ENCODE measurements at regions not wholly inside any gene's neighbourhood (a gene's known extent, or its start where the extent isn't known, plus 50 kb on each side); places are given as distances from the start of the nearest gene placed in this dataset.

- no peak for DNase-seq (ENCODE audit: low spot score)
Measured at GRCh38 chr22:47645923-47646322, 883.5 kb downstream of the TBC1D22A start.

- no peak for DNase-seq (ENCODE audit: low spot score)
Measured at GRCh38 chr22:47645450-47645914, 883.0 kb downstream of the TBC1D22A start.

- DNase-seq (ENCODE audit: low spot score): no peak
Measured at GRCh38 chr22:47634347-47634746, 871.9 kb downstream of the TBC1D22A start.

- DNase-seq (ENCODE audit: low spot score): no peak
Measured at GRCh38 chr22:47633111-47633510, 870.7 kb downstream of the TBC1D22A start.

- no peak for DNase-seq (ENCODE audit: low spot score)
Measured at GRCh38 chr22:47632701-47633100, 870.3 kb downstream of the TBC1D22A start.

- DNase-seq (ENCODE audit: low spot score): no peak
Measured at GRCh38 chr22:47631571-47632102, 869.2 kb downstream of the TBC1D22A start.

GRCh38 chr22:47630741-47631534 lies 868.5 kb downstream of the TBC1D22A start:
- DNase-seq (ENCODE audit: low spot score): no peak

GRCh38 chr22:47629791-47630655 lies 867.6 kb downstream of the TBC1D22A start:
- no peak for DNase-seq (ENCODE audit: low spot score)

GRCh38 chr22:47629273-47629711 lies 866.8 kb downstream of the TBC1D22A start:
- no peak for DNase-seq (ENCODE audit: low spot score)

GRCh38 chr22:47628477-47629272 lies 866.2 kb downstream of the TBC1D22A start:
- DNase-seq (ENCODE audit: low spot score): no peak

GRCh38 chr22:47627556-47628253 lies 865.3 kb downstream of the TBC1D22A start:
- peak; percentile 60 for DNase-seq (ENCODE audit: low spot score)

- DNase-seq (ENCODE audit: low spot score): no peak
Measured at GRCh38 chr22:47626428-47627390, 864.3 kb downstream of the TBC1D22A start.

GRCh38 chr22:47625531-47626427 lies 863.3 kb downstream of the TBC1D22A start:
- no peak for DNase-seq (ENCODE audit: low spot score)

- no peak for DNase-seq (ENCODE audit: low spot score)
Measured at GRCh38 chr22:47625013-47625385, 862.5 kb downstream of the TBC1D22A start.

GRCh38 chr22:47624252-47625012 lies 862.0 kb downstream of the TBC1D22A start:
- no peak for DNase-seq (ENCODE audit: low spot score)

- DNase-seq (ENCODE audit: low spot score): no peak
Measured at GRCh38 chr22:47623763-47624148, 861.3 kb downstream of the TBC1D22A start.

GRCh38 chr22:47623066-47623762 lies 860.8 kb downstream of the TBC1D22A start:
- no peak for DNase-seq (ENCODE audit: low spot score)

Data from umbilical cord (tissue), 1 donor.